ACC112 (cell line): ENCODE measurements at regions not wholly inside any gene's neighbourhood (a gene's known extent, or its start where the extent isn't known, plus 50 kb on each side); places are given as distances from the start of the nearest gene placed in this dataset.

Experiments used
- H2AFZ ChIP-seq: fragments of 200-600 bp; sonication (generic); one replicate; pipeline ENCODE4 v1.6.0; 2017; ENCODE audit warnings: antibody characterized with exemption, low read length; ENCODE audit not compliant: unreplicated experiment
- H3K27ac ChIP-seq: fragments of 200-600 bp; sonication (generic); 2 replicates; pipeline ENCODE4 v1.5.1; 2014; ENCODE audit warnings: low read depth, mild to moderate bottlenecking, antibody characterized with exemption, low read length, moderate library complexity
- H3K27me3 ChIP-seq: fragments of 200-600 bp; sonication (generic); 2 replicates; pipeline ENCODE4 v1.6.1; 2014; ENCODE audit warnings: mild to moderate bottlenecking, antibody characterized with exemption, low read length, moderate library complexity, mixed read lengths; ENCODE audit not compliant: insufficient read depth
- H3K36me3 ChIP-seq: fragments of 200-600 bp; sonication (generic); 2 replicates; pipeline ENCODE4 v1.6.1; 2016; ENCODE audit warnings: mild to moderate bottlenecking, antibody characterized with exemption, low read length, moderate library complexity, mixed read lengths; ENCODE audit not compliant: insufficient read depth
- H3K4me1 ChIP-seq: fragments of 200-600 bp; sonication (generic); one replicate; pipeline ENCODE4 v1.6.1; 2016; ENCODE audit warnings: low read length, mixed read lengths; ENCODE audit not compliant: insufficient read depth, unreplicated experiment, control insufficient read depth
- H3K4me3 ChIP-seq: fragments of 200-600 bp; sonication (generic); 2 replicates; pipeline ENCODE4 v1.5.1; 2014; ENCODE audit warnings: mild to moderate bottlenecking, low read depth, low read length
- H3K79me2 ChIP-seq: fragments of 200-600 bp; sonication (generic); one replicate; pipeline ENCODE4 v1.6.0; 2016; ENCODE audit warnings: low read length; ENCODE audit not compliant: control insufficient read depth, unreplicated experiment, insufficient read depth

DNA sequence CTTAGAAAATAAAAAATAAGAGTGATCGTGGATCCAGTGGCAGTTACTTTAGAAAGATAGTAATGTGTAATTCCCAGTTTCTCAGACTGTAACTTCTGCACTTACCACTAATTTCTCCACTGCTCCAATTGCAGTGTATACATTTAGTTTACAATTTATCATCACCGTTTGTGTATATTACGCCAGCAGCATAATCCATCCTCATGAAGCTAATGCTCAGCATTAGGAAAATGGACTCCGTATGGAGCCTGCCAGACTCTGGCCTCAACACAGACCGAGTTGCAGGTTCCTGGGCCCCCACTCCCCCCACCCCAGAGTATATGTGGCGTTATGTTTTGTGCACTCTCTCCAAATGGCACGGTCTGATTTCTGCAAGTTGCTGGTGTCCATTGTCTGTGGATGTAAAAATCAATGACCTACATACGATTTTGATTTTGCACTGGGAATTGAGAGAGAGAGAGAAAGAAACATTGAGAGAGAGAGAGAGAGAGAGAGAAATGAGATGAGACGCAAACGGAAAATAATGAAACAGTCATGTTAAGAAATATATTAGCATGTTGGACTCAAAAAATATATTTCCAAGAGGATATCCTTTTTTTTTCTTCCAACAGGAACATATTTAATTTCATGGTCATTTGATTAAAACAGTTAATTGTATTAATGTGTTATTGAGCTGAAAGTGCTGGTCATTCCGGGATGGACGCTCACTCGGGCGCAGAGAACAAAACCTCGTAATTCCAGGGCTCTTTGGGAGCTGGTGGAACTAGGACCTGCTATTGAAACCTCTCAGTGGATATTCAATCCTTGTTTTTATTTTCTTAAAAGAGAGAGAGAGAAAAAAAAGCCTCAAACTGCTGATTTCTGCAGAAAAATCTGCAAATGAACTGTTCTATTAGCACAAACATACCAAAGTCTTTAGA, 278.8 kb downstream of the TSHZ3 start:
- H2AFZ ChIP-seq = no peak overlapping the region
- H3K36me3 ChIP-seq = no peaks in the 10 kb centered on the region
- no peak overlapping the region for H3K27ac ChIP-seq
- peaks cover 6% of the 10 kb centered on the region for H3K4me1 ChIP-seq
- peaks cover 20% of the 10 kb centered on the region; the same call in 1 of the 2 replicates for H3K27me3 ChIP-seq
- H3K79me2 ChIP-seq = no peaks in the 10 kb centered on the region
- H3K4me3 ChIP-seq = no peak overlapping the region

DNA sequence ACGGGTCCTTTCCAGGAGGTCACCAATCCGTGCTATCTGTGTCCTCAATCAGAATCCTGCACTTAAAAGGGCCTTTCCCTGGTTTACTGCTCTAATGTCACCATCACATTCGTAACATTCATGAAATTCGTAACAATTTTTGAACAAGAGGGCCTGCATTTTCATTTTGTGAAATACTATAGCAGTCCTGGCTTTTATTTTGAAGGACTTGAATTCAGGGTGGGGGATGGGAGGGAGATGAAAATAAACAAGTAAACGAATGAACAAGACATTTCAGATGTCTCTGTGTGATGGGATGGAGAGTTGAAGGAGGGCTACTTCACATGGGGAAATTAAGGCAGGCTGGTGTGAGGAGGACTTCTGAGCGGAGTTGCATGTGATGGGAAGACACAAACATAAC, 281.0 kb downstream of the TSHZ3 start:
- H3K4me1 ChIP-seq = peaks cover 6% of the 10 kb centered on the region
- H3K36me3 ChIP-seq = no peaks in the 10 kb centered on the region
- no peak overlapping the region for H2AFZ ChIP-seq

GRCh38 chr19:31066385-31066784, 282.9 kb downstream of the TSHZ3 start:
- Histone ChIP-seq H2AFZ (no peak overlapping the region), H3K27me3 (no peaks in the 10 kb centered on the region), H3K79me2 (no peaks in the 10 kb centered on the region), H3K4me3 (no peak overlapping the region), H3K4me1 (peaks cover 6% of the 10 kb centered on the region), H3K27ac (no peak overlapping the region), H3K36me3 (no peaks in the 10 kb centered on the region)

More for the DNA sequence above, 281.0 kb downstream of the TSHZ3 start:
- no peak overlapping the region for H3K4me3 ChIP-seq
- H3K79me2 ChIP-seq = no peaks in the 10 kb centered on the region
- H3K27ac ChIP-seq = no peak overlapping the region
- peaks cover 3% of the 10 kb centered on the region; the same call in 1 of the 2 replicates for H3K27me3 ChIP-seq

- H3K36me3 ChIP-seq = no peaks in the 10 kb centered on the region
- H3K27me3 ChIP-seq = no peaks in the 10 kb centered on the region
- H3K27ac ChIP-seq = no peak overlapping the region
- no peaks in the 10 kb centered on the region for H3K79me2 ChIP-seq
- peaks cover 6% of the 10 kb centered on the region for H3K4me1 ChIP-seq
- H2AFZ ChIP-seq = no peak overlapping the region
- no peak overlapping the region for H3K4me3 ChIP-seq
Measured at GRCh38 chr19:31064491-31064890, 284.7 kb downstream of the TSHZ3 start.

DNA sequence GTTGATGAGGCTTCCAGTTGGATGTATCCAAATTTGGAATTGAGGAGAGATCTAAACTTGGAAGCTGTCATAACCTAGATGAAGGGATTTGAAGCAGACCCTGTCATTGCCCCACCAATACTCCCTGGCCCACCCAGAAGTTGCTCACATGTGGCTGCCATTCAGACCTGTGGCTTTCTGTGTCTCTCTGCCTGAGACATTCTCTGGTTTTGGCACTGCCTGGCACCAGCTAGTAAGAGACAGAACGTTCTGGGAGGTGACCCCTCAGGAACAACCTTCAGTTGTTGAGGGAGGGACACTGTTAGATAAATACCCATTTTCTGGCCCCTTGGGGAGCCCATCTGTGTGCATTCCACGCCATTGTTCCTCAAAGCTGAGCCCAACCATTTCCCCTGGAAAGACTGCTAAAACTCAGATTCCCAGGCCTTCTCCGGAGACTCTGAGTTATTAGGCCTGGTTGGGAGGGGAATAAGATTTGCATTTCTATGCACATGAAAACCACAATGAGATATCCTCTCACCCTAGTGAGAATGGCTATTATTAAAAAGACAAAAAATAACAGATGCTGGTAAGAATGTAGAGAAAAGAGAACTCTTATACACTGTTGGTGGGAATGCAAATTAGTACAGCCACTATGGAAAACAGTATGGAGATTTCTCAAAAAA, 290.4 kb downstream of the TSHZ3 start:
- H3K79me2 ChIP-seq = no peaks in the 10 kb centered on the region
- no peak overlapping the region for H3K4me3 ChIP-seq
- H2AFZ ChIP-seq = no peak overlapping the region
- no peaks in the 10 kb centered on the region for H3K36me3 ChIP-seq
- no peak overlapping the region for H3K27ac ChIP-seq
- H3K4me1 ChIP-seq = no peaks in the 10 kb centered on the region
- H3K27me3 ChIP-seq = no peaks in the 10 kb centered on the region

DNA sequence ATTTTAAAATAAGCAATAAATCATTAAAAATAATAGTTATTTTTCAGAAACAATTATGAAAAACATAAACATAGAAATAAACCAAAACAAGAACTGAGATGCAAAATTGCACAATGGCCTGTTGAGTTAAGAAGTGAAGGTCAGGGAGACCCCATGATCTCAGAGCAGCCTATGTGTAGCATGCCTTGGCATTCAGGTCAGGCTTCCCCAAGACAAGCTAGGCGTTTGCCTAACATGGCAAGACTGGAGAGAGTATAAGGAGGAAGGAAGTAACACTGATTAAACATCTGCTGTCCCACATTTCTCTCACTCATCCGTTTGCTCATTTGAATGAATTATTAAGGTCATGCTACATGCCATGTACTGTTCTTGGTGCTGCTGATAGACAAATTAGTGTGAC, 291.8 kb downstream of the TSHZ3 start:
- Histone ChIP-seq H3K4me3 (no peak overlapping the region), H2AFZ (no peak overlapping the region), H3K27ac (no peak overlapping the region), H3K4me1 (no peaks in the 10 kb centered on the region), H3K79me2 (no peaks in the 10 kb centered on the region), H3K27me3 (no peaks in the 10 kb centered on the region; the same call in 1 of the 2 replicates), H3K36me3 (no peaks in the 10 kb centered on the region)

DNA sequence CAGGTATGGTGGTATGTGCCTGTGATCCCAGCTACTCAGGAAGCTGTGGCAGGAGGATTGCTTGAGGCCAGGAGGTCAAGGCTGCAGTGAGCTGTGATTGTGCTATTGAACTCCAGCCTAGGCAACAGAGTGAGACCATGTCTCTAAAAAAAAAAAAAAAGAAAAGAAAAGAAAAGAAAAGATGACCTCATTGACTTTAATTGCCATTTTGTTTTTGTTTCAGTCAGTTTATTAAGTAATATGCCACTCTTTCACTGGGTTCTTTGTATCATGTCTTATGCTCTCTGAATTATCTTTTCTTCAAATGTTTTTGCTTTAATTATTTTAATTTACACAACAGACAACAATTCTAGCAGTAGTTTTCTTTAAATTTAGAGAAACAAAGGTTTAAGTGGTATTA, 293.8 kb downstream of the TSHZ3 start:
- Histone ChIP-seq H3K4me3 (no peak overlapping the region), H3K27me3 (no peaks in the 10 kb centered on the region; the same call in 1 of the 2 replicates), H3K4me1 (no peaks in the 10 kb centered on the region), H2AFZ (no peak overlapping the region), H3K27ac (no peak overlapping the region), H3K79me2 (no peaks in the 10 kb centered on the region), H3K36me3 (no peaks in the 10 kb centered on the region)

DNA sequence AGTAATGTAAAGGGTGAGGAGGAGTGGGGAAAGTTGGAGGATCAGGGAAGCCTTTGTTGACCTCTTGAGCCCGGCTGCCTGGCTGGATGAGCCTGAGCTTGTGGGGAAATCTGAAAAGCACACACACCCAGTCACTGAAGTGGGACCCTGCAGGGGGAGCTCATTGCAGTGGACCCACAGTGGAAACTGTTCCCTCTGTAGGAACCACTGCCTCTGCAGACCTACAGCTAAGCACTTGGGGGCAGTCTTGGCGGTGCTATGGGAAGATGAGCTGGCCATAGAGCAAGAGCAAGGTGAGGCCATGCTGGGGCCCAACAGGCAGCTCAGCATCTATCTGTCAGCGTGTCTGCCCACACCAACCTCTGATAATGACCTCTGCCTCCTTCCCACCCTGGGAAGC, 294.8 kb downstream of the TSHZ3 start:
- Histone ChIP-seq H2AFZ (no peak overlapping the region), H3K36me3 (no peaks in the 10 kb centered on the region), H3K4me1 (no peaks in the 10 kb centered on the region), H3K27me3 (no peaks in the 10 kb centered on the region; the same call in 1 of the 2 replicates), H3K27ac (no peak overlapping the region), H3K79me2 (no peaks in the 10 kb centered on the region), H3K4me3 (no peak overlapping the region)

DNA sequence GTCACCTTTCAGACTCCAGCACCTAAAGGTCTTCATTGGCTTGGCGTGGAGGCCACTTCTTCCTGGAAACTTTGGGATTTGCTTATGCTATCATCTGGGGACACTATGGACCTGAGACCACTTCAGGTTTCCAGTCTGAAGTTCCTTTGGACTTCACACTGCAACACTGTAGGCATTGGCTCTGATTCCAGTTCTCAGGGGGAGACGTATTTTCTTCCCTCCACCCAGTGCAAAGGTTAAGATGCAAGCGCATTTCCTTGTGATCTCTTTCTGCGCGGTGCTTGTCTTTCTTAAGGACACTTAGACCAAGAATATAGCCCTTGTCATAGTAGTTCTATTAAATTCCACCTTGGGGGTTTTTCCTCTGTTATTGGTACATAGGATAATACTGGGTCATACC, 299.8 kb downstream of the TSHZ3 start:
- Histone ChIP-seq H3K27ac (no peak overlapping the region), H3K79me2 (no peaks in the 10 kb centered on the region)

GRCh38 chr19:31046024-31046423, 303.2 kb downstream of the TSHZ3 start:
- peaks cover 21% of the 10 kb centered on the region; the same call in 1 of the 2 replicates for H3K27me3 ChIP-seq
- no peaks in the 10 kb centered on the region for H3K4me1 ChIP-seq
- H3K79me2 ChIP-seq = no peaks in the 10 kb centered on the region
- no peaks in the 10 kb centered on the region for H3K36me3 ChIP-seq
- no peak overlapping the region for H2AFZ ChIP-seq
- H3K27ac ChIP-seq = no peak overlapping the region
- H3K4me3 ChIP-seq = no peak overlapping the region

More for the DNA sequence above, 299.8 kb downstream of the TSHZ3 start:
- no peaks in the 10 kb centered on the region for H3K36me3 ChIP-seq
- no peaks in the 10 kb centered on the region for H3K4me1 ChIP-seq
- no peak overlapping the region for H3K4me3 ChIP-seq
- peaks cover 3% of the 10 kb centered on the region; the same call in 1 of the 2 replicates for H3K27me3 ChIP-seq
- H2AFZ ChIP-seq = no peak overlapping the region
